Right lung (tissue), 2 donors: ENCODE measurements at regions not wholly inside any gene's neighbourhood (a gene's known extent, or its start where the extent isn't known, plus 50 kb on each side); places are given as distances from the start of the nearest gene placed in this dataset.
A peak's percentile ranks its signal among the peaks of the same experiment; 100 is the strongest.

Experiments used
- DNase-seq, 2 donors: peaks; one replicate each; pipeline ENCODE4 v3.0.0-alpha.2; 2013

DNA sequence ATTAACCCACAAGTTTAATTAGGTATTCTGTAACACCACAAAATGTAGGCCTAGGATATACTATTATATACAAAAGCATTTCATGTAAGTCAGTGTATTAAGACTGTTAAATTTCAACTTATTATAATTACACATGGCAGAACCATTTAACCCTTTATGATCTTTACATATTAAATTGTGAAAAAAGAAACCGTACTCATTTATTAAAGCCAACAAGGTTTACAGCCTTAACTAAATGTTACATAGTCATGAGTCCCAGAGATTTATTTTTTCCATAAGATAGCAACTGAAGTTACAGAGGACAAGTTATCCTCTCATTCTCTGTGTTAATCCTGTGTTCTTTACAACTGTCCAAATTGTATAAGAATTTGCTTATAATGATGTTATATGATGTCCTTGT lies 615.8 kb upstream of the AGTR1 start:
- DNase-seq: no peak

DNA sequence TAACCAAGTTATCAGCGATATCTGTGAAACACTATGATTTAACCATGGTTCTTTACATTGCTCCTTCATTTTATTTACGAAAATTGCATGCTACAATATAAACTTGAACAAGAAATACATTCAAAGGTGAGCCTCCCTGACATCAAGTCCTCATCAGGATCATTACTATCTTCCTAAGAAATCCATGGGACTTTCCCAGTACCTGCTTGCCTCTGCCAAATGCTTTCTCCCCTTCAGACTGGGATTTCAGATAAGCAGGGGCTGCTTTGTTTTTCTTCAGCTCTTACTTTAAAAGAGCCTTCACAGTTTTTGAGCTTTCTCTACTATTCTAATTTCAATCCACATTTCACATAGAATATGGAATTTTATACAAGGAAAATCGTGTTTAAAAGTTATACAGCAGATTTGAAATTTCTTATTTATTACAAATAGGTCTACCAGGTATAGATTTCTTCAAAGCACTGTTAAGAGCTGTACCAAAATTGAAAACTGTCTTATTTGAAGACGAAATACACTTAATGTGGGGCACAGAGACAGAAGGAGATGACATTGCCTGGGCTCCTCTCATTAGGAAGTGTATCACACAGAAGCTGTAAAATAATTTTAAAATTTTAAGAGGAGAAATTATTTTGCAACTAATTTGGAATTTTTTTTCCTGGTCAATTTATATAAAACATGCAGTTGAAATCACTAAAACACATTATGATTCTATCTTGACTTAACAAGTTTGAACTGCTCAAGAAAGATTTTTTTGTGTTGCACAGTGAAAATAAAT lies 615.0 kb upstream of the AGTR1 start:
- no peak for DNase-seq

DNA sequence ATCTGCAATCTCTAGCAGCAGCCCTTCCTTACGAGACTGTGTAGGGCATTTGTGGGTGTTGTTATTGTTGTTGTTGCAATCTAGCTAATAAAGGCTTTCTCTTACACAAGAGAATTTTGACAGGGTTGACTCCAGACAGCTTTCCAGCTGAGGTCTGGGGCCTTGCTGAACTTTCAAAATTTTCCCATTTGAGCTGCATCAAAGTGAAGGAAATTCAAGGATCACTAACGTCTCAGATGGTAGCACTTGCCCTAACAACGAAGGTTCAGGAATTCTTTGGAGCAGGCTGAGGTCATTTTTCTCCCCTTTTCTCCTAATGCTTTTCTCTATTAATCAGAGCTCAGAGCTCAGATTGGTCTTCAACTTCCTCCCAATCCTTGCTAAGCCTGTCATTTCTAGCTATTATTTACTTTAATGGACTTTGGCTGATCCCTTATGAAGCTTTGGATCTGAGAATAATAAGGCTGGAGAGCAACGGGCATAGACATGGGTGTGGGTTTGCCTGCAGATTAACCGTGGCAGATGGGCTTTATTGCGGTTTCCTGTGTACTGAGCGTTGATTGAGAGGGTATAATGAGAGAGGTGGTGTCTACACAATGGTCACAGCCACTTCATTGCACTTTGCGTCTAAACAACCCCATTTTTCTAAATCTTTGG lies 614.0 kb upstream of the AGTR1 start:
- peak in 1 of 2 donors; percentile 3 for DNase-seq

DNA sequence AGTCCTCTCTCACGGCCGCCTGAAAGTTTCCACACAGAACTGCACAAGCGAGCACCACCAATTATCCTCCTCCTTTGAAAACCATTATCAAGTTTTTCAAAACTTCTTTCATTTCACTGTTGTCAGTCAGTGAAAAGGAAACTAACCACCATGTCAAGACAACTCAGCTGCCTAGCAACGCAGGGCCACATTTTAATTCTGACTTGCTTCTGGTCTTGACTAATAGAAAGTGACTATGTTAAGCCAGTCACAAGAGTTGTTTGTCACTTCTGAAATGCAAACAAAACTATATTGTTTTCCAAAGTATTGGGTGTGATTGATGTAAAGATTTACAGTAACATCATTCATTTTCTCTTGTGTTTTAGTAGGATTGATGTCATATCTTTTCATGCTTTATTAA lies 612.8 kb upstream of the AGTR1 start:
- no peak for DNase-seq

DNA sequence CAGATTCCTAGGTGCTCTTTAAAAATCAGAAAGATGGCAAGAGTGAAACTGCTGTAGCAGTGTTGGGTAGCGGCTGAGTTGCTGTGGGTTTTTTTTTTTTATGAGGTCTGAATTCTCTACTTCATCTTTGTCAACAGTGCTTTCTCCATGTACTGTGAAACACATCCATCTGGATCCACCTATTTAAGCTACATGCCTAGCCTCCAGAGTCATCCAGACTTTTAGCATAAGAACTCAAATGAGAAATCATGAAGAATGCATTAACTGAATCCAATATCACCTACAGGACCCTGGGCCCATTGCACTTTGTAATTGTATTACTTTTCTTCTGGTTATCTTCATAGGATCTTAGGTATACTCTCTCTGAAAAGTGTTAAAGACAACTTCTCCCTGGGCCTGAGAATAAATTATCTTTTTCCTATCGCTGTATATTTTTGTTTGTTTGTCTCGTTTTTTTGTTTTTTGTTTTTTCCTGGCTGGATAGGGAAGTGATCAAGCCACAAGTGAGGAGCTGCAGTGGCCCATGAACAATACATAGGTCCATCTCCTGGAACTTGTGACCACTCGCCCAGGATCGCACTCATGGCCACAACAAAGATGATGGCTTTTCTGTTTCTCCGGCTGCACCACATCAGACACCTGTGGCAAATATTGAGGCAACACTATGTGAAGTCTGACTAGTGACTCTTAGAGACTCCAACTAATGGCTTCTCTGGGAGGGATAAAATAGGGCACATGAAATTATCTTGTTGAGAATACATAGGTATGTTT lies 609.9 kb upstream of the AGTR1 start:
- DNase-seq: no peak

DNA sequence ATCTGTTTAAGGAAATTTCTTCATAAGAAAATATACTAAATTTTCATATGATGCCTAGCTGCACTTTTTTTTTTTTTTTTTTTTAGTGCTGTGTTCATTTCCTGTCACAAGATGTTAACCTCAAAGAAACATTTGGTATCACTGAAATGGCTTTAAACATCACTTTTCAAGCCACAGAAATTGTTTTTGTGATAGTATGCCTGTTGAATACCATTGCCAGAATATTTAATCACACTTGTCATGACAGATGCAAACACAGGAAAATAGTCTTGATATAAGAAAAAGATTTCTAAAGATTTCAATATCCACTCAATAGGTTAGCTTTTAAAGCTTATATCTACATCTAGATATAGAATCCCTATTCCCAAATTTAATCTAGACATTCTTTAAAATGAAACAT lies 608.5 kb upstream of the AGTR1 start:
- DNase-seq: no peak

DNA sequence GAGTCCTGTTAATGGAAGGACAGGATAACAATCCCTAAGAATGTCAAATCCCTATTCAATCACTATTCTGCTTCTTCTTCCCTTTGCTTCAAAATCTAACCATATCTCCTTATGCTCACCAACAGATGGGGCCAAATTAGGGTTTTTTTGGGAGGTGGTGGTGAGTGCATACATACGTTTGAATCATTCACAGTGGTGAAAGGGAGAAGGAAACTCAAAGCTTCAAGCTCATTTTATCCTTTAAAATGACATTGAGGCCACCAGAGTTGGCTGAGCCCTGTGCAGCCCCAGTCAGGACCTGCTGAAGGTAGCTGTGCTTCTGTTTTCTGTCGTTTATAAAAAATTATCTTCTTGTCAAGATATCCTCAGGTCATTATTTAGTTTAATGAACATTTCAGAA lies 607.5 kb upstream of the AGTR1 start:
- DNase-seq: no peak

DNA sequence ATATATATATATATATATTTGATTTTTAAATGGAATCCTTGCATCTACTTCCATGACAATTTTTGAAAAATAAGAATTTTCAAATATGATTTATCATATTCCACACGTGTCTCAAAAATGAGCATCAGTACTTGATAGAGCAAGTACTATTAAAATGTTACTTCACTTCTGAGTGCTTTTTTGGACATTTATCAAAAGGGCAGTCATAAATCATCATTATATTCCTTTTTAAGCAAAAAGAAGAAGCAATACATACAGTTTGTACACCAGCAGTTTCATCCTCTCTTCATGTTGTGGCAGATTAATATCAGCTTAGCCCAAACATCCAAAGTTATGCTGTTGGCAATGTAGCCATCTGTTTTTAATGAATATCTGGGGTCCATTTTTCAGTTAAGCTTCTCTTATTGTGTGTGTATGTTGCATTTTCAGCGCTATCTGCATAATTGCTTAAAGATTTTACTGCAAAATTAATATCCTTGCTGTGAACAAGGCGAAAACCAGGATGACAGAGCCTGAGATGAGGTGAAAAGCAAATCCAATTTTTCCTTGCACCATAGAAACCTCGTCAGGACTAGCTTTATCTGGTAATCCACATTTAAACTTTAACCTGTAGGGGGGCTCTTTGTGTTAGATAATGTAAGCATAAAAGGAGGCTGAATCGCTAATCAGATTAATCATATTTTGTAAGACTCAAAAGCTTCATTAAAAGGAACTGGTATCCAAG lies 604.9 kb upstream of the AGTR1 start:
- DNase-seq: no peak

DNA sequence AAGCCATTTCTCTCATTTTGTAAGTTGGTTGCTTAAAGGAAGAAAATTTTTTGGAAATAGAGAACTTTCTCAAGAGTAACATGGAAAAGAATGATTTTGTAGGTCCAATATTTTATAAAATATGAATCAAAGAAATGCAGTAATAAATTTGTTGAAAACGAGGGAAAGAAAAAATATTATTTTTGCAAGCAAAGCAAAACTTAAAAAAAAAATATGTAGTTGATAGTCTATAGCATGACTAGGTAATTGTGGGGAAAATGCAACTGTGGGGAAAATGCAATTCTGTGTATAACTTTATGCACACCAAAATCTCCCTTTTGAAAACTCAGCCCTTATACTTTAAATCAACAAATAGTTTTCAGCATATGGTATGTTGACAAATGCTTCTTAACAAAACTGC lies 604.0 kb upstream of the AGTR1 start:
- no peak for DNase-seq

DNA sequence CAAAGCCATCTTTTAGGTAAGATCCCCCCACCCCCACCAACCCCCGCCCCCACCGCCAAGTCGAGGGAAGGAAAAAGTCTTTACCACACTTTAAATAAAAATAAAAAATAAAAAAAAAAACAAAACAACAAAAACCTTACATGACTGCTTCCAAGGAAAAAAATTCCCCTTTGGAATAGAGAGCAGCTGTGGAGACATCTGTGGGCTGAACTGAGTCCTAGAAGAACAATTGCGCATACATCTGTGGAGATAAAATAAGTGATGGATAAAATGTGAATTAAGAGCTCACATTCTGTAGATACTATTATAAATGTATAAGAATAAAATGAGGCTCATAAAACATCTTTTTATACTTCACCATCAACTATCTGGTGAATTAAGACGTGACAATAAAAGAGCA lies 601.7 kb upstream of the AGTR1 start:
- DNase-seq: no peak

DNA sequence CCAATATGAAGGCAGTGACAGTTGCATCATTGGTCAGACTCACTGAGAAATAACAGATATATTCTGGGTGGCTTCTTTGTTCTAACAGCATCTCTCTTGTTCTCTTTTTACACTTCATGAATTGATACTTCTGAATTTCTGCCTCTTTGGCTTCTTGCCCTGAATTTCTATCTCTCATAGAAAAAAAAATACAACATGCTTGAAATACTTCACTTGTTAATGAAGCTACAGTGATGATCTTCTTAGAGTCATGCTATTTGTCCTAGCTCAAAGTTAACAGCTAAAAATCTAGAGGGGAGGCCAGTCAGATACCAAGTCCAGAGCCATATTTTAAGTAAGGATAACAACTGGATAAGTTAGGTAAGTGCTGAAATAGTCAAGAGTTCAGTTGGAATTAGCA lies 597.2 kb upstream of the AGTR1 start:
- no peak for DNase-seq

DNA sequence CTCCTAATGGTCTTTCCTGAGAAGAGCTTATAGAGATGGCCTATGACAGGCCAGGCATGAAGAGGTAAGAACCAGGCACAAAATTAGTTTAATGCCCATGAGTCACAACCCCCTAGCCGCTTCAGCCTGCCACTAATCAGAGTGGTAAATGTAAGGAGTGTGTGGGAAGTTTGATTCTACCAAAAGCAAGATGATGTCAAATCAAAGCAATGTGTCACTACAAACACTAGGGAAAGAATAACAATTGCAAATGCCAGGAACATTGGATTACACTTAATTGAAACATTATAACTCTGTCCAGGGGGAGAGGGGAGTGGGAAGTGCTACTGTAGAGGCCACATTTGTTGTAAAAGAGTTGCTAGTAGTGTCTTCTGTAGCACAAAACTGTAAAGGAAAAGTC lies 596.6 kb upstream of the AGTR1 start:
- DNase-seq: no peak

DNA sequence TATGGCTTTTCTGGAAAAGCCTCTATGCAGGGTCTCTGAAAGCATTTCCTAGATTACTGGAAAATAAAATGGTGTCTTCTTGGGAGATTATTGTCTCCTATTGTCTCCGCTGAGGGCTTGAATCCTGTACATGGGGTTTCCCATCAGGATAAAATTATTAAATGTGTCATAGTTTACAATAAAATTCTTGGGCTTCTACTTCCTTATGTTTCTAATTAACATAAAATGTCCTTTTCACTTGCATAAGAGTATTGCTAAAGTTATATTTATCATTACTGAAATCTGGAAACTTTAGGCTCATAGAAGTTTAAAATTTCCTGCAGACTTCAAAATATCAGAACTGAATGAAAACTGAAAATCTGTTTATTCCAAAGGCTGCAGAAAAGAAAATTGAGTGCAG lies 595.5 kb upstream of the AGTR1 start:
- DNase-seq: no peak

DNA sequence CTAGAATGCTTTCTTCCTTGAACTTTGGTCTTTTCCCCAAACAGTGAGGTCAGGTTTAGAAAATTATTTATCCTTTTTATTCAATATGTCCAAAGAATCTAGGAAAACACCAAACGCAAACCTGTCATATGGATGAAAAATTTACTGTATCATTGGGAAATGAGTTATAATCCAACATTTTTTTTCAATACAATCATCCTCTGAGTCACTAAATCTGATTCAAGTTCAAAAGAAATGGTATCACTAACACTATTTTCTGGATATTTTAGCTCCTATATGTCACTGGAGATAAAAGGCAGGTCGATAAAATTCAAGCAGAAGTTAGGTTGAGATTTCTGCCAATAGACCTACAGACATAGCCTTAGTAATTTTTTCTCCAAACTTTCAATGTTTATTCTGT lies 591.6 kb upstream of the AGTR1 start:
- DNase-seq: no peak

DNA sequence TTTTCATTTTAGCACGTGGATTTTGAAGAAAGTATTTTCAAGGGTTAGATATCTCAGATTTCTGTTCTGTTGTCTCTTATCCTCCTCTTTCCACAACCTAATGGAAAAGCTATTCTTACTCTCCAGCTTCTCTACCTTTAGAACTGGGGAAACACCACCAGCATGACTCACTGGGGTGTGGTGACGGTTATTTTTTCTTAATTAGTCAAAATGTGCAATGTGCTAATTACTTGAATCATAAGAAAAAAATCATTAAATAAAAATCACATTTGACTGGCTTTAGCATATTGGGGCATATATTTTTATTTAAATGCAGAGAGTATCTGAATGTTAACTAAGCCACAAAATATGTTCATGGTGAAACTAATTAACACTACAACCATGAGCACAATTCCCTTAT lies 570.7 kb upstream of the AGTR1 start:
- DNase-seq: no peak

DNA sequence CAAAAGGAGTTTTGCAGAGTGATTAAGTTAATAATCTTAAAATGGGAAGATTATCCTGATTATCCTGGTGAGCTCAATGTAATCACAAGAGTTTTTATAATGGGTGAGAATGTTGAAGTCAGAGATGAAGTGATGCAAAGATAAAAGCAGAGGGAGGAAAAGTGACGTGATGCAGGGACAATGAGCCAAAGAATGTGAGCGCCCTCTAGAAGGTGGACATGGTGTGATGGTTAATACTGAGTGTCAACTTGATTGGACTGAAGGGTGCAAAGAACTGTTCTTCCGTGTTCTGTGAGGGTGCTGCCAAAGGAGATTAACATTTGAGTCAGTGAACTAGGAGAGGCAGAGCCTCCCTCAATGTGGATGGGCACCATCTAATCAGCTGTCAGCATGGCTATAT lies 569.6 kb upstream of the AGTR1 start:
- DNase-seq: no peak

DNA sequence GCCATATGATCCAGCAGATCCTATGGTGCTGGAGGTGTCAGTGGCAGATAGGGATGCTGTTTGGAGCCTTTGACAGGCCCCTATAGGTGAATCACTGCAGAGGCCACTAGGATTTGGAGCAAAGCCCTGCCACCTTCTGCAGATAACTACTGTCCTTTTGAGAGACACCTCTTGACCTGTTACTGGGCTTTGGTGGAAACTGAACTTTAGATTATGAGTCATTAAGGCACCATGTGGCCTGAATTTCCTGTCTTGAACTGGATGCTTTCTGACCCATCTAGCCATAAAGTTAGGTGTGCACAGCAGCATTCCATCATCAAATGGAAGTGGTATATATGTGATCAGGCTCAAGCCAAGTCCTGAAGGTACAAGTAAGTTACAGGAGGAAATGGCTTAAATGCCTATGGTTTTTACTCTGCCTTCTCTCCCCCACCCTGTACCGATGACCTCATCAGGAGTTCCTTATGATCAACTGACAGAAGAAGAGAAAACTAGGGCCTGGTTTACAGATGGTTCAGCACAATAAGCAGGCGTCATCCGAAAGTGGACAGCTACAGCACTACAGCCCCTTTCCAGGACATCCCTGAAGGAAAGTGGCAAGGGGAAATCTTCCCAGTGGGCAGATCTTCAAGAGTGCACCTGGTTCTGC lies 565.6 kb upstream of the AGTR1 start:
- DNase-seq: no peak

DNA sequence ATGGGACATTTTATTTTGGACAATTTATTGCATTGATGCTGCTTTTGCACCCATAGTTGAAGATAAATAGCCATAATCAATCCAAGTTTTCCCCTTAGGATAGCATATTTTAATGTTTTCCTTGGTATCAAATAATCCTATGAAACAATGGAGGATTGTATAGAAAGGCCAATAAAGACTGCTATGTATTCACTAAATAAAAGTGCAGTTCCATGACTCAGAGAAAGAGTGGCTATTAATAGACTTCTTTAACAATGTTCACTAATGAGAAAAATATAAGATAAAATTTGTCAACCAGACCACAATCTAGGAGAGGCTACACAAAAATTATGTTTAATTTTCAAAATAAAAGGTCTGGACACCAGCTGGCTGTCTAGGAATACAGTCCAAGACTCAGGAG lies 560.9 kb upstream of the AGTR1 start:
- DNase-seq: no peak

DNA sequence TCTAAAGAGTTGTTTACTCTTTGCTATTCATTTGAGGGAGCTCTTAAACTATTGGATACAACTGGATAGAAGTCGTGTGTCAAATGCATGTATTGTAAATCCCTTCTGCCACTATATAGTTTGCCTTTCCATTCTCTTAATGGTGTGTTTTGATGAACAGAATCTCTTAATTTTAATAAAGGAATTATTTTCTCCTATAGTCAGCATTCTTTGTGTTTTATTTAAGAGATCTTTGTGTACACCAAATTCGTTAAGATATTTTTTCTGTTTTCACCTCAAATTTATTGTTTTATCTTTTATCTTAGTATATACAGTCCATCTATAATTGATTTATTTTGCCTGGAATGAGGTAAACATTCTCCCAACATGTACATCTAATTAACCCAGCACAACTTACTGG lies 551.5 kb upstream of the AGTR1 start:
- no peak for DNase-seq

DNA sequence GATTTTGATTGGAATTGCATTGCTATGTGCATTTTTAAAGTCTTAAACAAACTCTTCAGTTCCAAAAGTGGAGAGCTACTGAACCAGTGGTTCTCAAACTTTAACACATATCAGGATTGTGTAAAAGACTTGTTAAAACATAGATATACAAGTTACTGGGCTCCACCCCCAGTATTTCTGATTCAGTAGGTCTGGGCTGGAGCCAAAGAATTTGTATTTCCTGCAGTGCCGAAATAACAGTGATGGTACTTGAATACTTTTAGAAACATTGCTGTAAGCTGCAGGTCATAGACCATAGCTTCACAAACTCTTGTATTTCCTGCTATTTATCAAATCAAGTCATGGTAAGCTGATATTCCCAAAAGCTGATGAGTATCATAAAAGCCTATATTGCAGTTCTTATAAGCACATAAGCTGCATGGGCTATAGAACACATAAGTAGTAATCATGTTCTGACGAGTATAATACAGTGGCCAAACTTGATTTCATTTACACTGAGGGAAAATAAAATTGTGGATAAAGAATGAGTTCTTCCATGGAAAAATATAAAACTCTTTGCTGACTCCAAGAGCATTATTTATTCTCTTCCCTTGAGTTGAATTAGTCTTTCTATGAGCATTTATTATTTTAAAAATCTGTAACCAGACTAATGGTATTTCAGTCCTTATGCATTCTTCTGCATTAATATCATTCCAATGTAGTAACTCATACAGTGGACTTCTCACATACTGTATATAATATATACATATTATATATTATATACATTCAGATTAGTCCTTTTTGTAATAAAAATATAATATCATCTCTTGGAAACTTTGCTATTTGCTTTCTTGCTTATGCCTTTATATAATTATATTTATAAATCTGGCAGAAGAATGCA lies 550.5 kb upstream of the AGTR1 start:
- peak; percentile 4 to 10 for DNase-seq

DNA sequence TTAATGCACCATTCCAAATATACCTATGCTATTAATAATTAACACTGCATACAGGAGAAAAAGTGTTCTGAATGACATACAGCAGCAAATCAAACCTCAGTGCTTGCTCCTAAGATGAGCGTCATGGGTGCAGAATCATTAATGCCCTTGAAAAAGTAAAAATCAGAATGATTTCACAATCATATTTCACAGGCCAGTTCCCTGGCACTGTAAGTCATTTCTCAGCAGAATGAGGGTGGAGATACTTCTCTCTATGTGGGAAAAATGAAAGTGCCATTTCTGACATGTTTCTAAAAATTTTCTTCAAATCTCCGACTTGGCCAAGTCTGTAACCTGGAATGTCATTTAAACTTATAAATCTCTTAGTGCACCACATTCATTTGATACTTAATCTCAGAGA lies 549.8 kb upstream of the AGTR1 start:
- no peak for DNase-seq
